MCF 10A (cell line): ENCODE measurements at regions not wholly inside any gene's neighbourhood (a gene's known extent, or its start where the extent isn't known, plus 50 kb on each side); places are given as distances from the start of the nearest gene placed in this dataset.
"Not testable (repeated sequence)": the region's sequence is repeated elsewhere in the genome, so short reads cannot be mapped to it uniquely, and the experiment has no call there.

Experiments
- BruUV-seq: library from RNA; stranded (reverse); fragments of 400-500 nt; replicated peaks from 2 replicates; lab custom pipeline; 2021; lab: Mats Ljungman, UMichigan
- CTCF ChIA-PET: fragments of 300-600 bp; sonication (Branson Sonifier 250); formaldehyde crosslinking; extraction: SDS; loops from one replicate; lab custom pipeline; 2021; ENCODE audit warnings: antibody characterized with exemption, inconsistent platforms; lab: Yijun Ruan, JAX
- POLR2A ChIA-PET: fragments of 300-600, 350-650 bp; sonication (Branson Sonifier 250); formaldehyde crosslinking; extraction: SDS; loops from one replicate; lab custom pipeline; 2020; ENCODE audit warnings: antibody characterized with exemption, inconsistent platforms; lab: Yijun Ruan, JAX
- DNase-seq: peaks from one replicate; pipeline ENCODE4 v3.0.0-alpha.2; 2018; ENCODE audit not compliant: unreplicated experiment
- H3K27ac Mint-ChIP-seq: one replicate; pipeline ENCODE4 v1.8.0; 2022; ENCODE audit warnings: mild to moderate bottlenecking, low read depth, mixed read lengths; ENCODE audit not compliant: unreplicated experiment
- H3K27me3 Mint-ChIP-seq: one replicate; pipeline ENCODE4 v1.8.0; 2022; ENCODE audit warnings: mixed read lengths; ENCODE audit not compliant: insufficient read depth, unreplicated experiment
- H3K36me3 Mint-ChIP-seq: one replicate; pipeline ENCODE4 v1.8.0; 2022; ENCODE audit warnings: mild to moderate bottlenecking, moderate library complexity, mixed read lengths; ENCODE audit not compliant: insufficient read depth, unreplicated experiment
- H3K4me1 Mint-ChIP-seq: one replicate; pipeline ENCODE4 v1.8.0; 2022; ENCODE audit warnings: mixed read lengths; ENCODE audit not compliant: insufficient read depth, unreplicated experiment
- H3K4me3 Mint-ChIP-seq: one replicate; pipeline ENCODE4 v1.8.0; 2022; ENCODE audit warnings: mild to moderate bottlenecking, moderate library complexity, mixed read lengths; ENCODE audit not compliant: unreplicated experiment
- H3K9me3 Mint-ChIP-seq: one replicate; pipeline ENCODE4 v1.8.0; 2022; ENCODE audit warnings: mixed read lengths; ENCODE audit not compliant: unreplicated experiment
- intact Hi-C: fragments of 100-400 bp; cut with micrococcal nuclease; formaldehyde crosslinking; loops from 2 replicates; pipeline ENCODE4 v1.14.1; 2022
- TF ChIP-seq, protein P1 (sequence below): fragments of 200-600 bp; IDR thresholded peaks from one replicate; pipeline ENCODE4 v1.8.0; 2022; ENCODE audit warnings: antibody characterized with exemption, mild to moderate bottlenecking; ENCODE audit not compliant: unreplicated experiment

DNA sequence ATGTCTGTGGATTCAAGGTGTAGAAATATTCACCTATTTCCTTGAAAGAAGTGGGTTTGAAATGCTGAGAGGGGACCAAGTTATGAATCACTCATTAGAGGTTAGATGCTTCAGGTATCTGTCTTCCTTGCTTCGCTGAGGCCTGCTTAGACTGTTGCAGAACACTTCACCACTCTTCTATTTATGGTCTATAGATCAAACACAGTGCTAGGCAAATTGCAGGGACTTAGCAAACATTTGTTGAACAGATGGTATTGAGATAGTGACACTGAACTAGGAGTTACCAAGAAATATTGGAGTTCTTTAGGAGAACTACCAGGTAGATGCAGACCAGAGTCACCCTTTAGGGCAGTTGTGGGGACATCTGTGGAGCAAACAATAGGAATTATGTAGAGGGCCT lies 123.8 kb downstream of the RFPL4B start:
- no peak overlapping the region for H3K27ac Mint-ChIP-seq
- intact Hi-C loops, result no loop called here

GRCh38 chr6:112475083-112475482 lies 128.0 kb downstream of the RFPL4B start:
- Mint-ChIP-seq H3K27me3 (no peaks in the 10 kb centered on the region), H3K36me3 (no peaks in the 10 kb centered on the region), H3K27ac (no peak overlapping the region), H3K9me3 (no peaks in the 10 kb centered on the region), H3K4me1 (peaks cover 11% of the 10 kb centered on the region), H3K4me3 (no peak overlapping the region)
- TF ChIP-seq, protein P1, sequence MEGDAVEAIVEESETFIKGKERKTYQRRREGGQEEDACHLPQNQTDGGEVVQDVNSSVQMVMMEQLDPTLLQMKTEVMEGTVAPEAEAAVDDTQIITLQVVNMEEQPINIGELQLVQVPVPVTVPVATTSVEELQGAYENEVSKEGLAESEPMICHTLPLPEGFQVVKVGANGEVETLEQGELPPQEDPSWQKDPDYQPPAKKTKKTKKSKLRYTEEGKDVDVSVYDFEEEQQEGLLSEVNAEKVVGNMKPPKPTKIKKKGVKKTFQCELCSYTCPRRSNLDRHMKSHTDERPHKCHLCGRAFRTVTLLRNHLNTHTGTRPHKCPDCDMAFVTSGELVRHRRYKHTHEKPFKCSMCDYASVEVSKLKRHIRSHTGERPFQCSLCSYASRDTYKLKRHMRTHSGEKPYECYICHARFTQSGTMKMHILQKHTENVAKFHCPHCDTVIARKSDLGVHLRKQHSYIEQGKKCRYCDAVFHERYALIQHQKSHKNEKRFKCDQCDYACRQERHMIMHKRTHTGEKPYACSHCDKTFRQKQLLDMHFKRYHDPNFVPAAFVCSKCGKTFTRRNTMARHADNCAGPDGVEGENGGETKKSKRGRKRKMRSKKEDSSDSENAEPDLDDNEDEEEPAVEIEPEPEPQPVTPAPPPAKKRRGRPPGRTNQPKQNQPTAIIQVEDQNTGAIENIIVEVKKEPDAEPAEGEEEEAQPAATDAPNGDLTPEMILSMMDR, result no peak
- intact Hi-C loops, result no loop called here
- BruUV-seq, result no TSS peak
- POLR2A ChIA-PET, result no interaction called here
- DNase-seq, result no peak
- CTCF ChIA-PET, result interaction anchor here (0.6 kb wide), 1 partner anchor 780 kb away, joined by 3 read pairs; no protein-coding TSS in a partner anchor

More for the DNA sequence above, 123.8 kb downstream of the RFPL4B start:
- Mint-ChIP-seq H3K4me3 (no peak overlapping the region), H3K4me1 (peaks cover 21% of the 10 kb centered on the region), H3K9me3 (no peaks in the 10 kb centered on the region), H3K36me3 (no peaks in the 10 kb centered on the region), H3K27me3 (no peaks in the 10 kb centered on the region)
- CTCF ChIA-PET, result no interaction called here
- TF ChIP-seq, protein P1, result no peak
- no TSS peak for BruUV-seq
- POLR2A ChIA-PET, result no interaction called here
- no peak for DNase-seq

DNA sequence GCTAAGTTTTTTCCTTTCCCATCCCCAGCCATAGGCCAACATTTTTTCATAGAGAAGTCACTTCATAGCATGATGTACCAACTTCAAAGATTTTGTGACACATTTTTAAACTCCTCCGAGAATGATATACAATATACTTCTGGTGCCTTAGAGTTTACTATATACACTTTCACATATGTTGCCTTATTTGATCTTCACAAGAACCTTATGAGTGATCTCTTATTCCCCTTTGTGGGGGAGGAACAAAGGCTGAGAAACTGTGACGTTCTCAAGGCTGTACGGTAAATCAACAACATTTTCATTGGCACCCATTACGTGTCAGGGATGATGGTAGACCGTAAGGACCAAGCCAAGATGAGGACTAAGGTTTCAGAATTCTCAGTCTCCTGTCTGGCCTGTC lies 130.0 kb downstream of the RFPL4B start:
- Mint-ChIP-seq H3K4me3 (no peak overlapping the region), H3K27me3 (no peaks in the 10 kb centered on the region), H3K27ac (no peak overlapping the region), H3K36me3 (no peaks in the 10 kb centered on the region), H3K9me3 (no peaks in the 10 kb centered on the region), H3K4me1 (peaks cover 15% of the 10 kb centered on the region)
- DNase-seq, result no peak
- ChIA-PET POLR2A (no interaction called here), CTCF (no interaction called here)
- TF ChIP-seq, protein P1, result no peak
- BruUV-seq, result no TSS peak
- intact Hi-C loops, result no loop called here

DNA sequence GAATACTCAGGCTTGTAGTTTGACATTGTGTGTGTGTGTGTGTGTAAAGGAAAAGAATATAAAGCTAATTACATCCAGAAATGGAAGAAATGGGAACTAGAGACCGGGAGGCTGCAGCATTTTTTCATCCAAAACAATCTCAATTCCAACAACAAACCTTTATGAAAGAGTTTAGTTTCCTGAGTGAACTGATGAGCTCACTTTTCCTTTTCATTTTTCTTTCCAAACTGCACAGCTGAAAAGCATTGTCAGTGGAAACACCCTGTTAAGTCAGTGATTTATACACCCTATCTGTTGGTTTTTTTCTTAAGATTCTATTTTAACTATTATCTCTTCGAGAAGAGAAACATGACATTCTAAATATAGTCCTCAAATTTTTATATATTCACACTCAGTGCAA lies 130.9 kb downstream of the RFPL4B start:
- no peaks in the 10 kb centered on the region for H3K9me3 Mint-ChIP-seq
- peaks cover 19% of the 10 kb centered on the region for H3K4me1 Mint-ChIP-seq
- TF ChIP-seq, protein P1, result no peak
- no peaks in the 10 kb centered on the region for H3K36me3 Mint-ChIP-seq
- ChIA-PET CTCF (no interaction called here), POLR2A (interaction anchor here (0.7 kb wide), 1 partner anchor 146 kb away, joined by 4 read pairs; no protein-coding TSS in a partner anchor)
- no peak overlapping the region for H3K27ac Mint-ChIP-seq
- no TSS peak for BruUV-seq
- H3K4me3 Mint-ChIP-seq, result no peak overlapping the region
- no peaks in the 10 kb centered on the region for H3K27me3 Mint-ChIP-seq
- no peak for DNase-seq
- intact Hi-C loops, result no loop called here

- H3K27ac Mint-ChIP-seq, H3K9me3 Mint-ChIP-seq, CTCF ChIA-PET, DNase-seq, BruUV-seq, intact Hi-C loops, H3K27me3 Mint-ChIP-seq, H3K4me3 Mint-ChIP-seq, H3K36me3 Mint-ChIP-seq: not testable (repeated sequence)
- H3K4me1 Mint-ChIP-seq, result peaks cover 19% of the 10 kb centered on the region
- POLR2A ChIA-PET, result interaction anchor here (0.7 kb wide), 1 partner anchor 112 kb away, joined by 3 read pairs; no protein-coding TSS in a partner anchor
Measured at GRCh38 chr6:112479975-112480374, 132.8 kb downstream of the RFPL4B start.
